Effector memory CD8-positive, alpha-beta T cell (primary cell): ENCODE measurements at regions not wholly inside any gene's neighbourhood (a gene's known extent, or its start where the extent isn't known, plus 50 kb on each side); places are given as distances from the start of the nearest gene placed in this dataset.
"Not testable (repeated sequence)": the region's sequence is repeated elsewhere in the genome, so short reads cannot be mapped to it uniquely, and the experiment has no call there.

Source experiments
- ATAC-seq: fragments of 150-1000 bp; cut with Tn5 transposase; replicated peaks from 2 replicates; pipeline ENCODE4 v1.10.0; 2021; ENCODE audit warnings: mild to moderate bottlenecking, moderate library complexity
- DNase-seq, 3 experiments: peaks; one replicate each; pipeline ENCODE4 v3.0.0; 2021
- H3K27ac Mint-ChIP-seq, 2 donors: one replicate each; pipeline ENCODE4 v1.8.0; 2022; ENCODE audit warnings: mild to moderate bottlenecking in 2 of 2, mixed read lengths in 2 of 2, moderate library complexity in 2 of 2
- H3K27me3 Mint-ChIP-seq, 2 donors: one replicate each; pipeline ENCODE4 v1.8.0; 2022; ENCODE audit warnings: mixed read lengths in 2 of 2
- H3K36me3 Mint-ChIP-seq: one replicate; pipeline ENCODE4 v1.8.0; 2022; ENCODE audit warnings: mild to moderate bottlenecking, moderate library complexity, mixed read lengths; ENCODE audit not compliant: insufficient read depth
- H3K4me1 Mint-ChIP-seq, 2 donors: one replicate each; pipeline ENCODE4 v1.8.0; 2022; ENCODE audit warnings: low read depth in 2 of 2, mixed read lengths in 2 of 2
- H3K4me3 Mint-ChIP-seq, 2 donors: one replicate each; pipeline ENCODE4 v1.8.0; 2022; ENCODE audit warnings: mild to moderate bottlenecking in 2 of 2, mixed read lengths in 2 of 2, moderate library complexity in 2 of 2
- H3K9me3 Mint-ChIP-seq, 2 donors: one replicate each; pipeline ENCODE4 v1.8.0; 2022; ENCODE audit warnings: mixed read lengths in 2 of 2

DNA sequence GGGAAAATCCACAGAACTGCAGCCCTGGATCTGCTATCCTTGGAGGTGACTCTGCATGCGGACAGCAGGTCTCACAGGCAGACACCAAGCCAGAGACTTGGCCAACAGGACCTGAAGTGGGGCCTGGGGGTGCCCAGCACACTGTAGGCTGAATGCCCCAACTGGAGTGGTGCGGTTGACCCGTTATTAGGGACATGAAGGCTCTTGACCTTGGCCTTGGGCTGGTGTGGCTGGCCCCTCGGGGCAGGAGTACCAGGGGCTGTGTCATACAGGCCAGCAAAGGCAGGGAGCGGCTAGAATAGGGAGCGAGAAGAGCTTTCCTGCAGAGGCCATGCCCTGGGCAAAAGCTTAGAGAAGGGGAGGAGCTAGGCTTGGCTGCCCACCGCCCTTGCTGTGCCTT lies 153.2 kb upstream of the MVB12B start:
- no peak overlapping the region for H3K4me3 Mint-ChIP-seq
- DNase-seq (no peak), ATAC-seq (no peak)
- no peaks in the 10 kb centered on the region for H3K36me3 Mint-ChIP-seq
- no peak overlapping the region for H3K27ac Mint-ChIP-seq
- no peaks in the 10 kb centered on the region for H3K4me1 Mint-ChIP-seq
- peaks cover 25 to 47% of the 10 kb centered on the region in 2 donors for H3K27me3 Mint-ChIP-seq
- H3K9me3 Mint-ChIP-seq, result no peaks in the 10 kb centered on the region

DNA sequence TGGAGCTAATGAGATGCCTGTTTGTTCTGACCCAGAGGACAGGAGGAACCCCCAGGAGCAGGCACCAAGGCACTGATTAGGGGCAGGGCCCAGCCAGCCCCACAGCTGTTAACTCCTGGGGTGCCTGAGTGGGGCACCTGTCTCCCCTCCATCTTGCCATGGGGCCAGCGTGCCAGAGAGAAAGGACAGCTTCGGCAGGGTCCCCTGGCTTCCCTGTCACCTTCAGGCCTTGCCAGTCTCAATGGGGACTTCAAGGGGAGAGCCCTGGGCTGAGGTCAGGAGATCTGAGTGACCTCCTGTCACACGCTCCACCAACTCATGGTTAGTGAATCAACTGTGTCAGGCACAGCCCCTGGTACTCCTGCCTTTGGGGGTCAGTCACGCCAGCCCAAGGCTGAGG lies 152.7 kb upstream of the MVB12B start:
- ATAC-seq, result no peak
- H3K27ac Mint-ChIP-seq, result no peak overlapping the region
- H3K27me3 Mint-ChIP-seq, result peaks cover 25 to 50% of the 10 kb centered on the region in 2 donors
- H3K4me3 Mint-ChIP-seq, result no peak overlapping the region
- DNase-seq, result no peak
- H3K9me3 Mint-ChIP-seq, result no peaks in the 10 kb centered on the region
- no peaks in the 10 kb centered on the region for H3K4me1 Mint-ChIP-seq
- no peaks in the 10 kb centered on the region for H3K36me3 Mint-ChIP-seq

DNA sequence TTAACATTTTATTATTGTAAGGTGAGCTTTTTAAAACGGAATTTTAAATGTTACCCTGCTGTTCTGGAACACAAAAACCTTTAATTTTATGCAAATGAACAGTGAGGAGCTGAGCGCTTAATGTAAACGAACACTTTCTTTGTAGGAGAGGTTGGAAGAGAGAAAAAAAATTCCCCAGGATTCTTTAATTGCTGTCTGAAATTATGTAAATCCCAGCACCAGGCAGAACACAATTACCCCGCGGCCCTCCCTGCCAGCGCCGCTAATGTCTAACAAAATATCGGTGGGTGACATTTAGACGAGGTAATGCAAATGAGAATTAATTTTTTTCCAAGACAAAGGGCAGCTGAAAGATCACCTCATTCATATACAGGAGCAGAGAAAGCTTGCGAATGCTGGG lies 143.4 kb upstream of the MVB12B start:
- Mint-ChIP-seq H3K9me3 (peaks cover 3 to 13% of the 10 kb centered on the region in 2 donors), H3K27me3 (peaks cover 53 to 75% of the 10 kb centered on the region in 2 donors), H3K27ac (no peak overlapping the region), H3K4me1 (no peaks in the 10 kb centered on the region), H3K4me3 (no peak overlapping the region), H3K36me3 (peaks cover 4% of the 10 kb centered on the region)
- DNase-seq (no peak), ATAC-seq (no peak)

DNA sequence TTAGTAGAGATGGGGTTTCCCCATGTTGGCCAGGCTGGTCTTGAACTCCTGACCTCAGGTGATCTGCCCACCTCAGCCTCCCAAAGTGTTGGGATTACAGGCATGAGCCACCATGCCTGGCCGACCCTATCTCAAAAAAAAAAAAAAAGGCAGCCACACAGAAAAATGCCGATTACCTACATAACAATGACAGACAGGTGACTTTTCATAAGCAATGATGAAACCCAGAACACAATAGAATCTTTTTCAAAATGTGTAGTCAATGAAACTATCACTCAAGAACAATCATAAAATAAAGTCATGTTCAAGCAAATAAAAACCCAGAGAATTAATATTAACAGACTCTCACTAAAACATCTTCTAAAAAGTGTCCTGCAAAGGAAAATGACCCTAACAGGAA lies 135.6 kb upstream of the MVB12B start:
- not testable (repeated sequence) for H3K4me3 Mint-ChIP-seq, H3K27ac Mint-ChIP-seq, H3K9me3 Mint-ChIP-seq, ATAC-seq, H3K36me3 Mint-ChIP-seq, DNase-seq, H3K4me1 Mint-ChIP-seq
- H3K27me3 Mint-ChIP-seq, result peaks cover 24 to 43% of the 10 kb centered on the region in 2 donors

DNA sequence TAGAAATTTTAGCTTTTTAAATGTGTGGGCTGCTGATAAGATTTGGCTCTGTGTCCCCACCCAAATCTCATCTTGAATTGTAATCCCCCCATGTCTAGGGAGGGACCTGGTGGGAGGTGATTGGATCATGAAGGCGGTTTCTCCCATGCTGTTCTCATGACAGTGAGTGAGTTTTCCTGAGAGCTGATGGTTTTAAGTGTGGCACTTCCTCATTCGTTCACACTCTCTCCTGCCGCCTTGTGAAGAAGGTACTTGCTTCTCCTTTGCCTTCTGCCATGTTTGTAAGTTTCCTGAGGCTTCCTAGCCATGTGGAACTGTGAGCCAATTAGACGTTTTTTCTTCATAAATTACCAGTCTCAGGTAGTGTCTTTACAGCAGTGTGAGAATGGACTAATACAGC lies 127.8 kb upstream of the MVB12B start:
- H3K27me3 Mint-ChIP-seq, result peaks cover 52 to 64% of the 10 kb centered on the region in 2 donors
- no peaks in the 10 kb centered on the region for H3K36me3 Mint-ChIP-seq
- no peak overlapping the region for H3K27ac Mint-ChIP-seq
- no peaks in the 10 kb centered on the region for H3K4me1 Mint-ChIP-seq
- no peaks in the 10 kb centered on the region for H3K9me3 Mint-ChIP-seq
- DNase-seq, result no peak
- ATAC-seq, result no peak
- no peak overlapping the region for H3K4me3 Mint-ChIP-seq

DNA sequence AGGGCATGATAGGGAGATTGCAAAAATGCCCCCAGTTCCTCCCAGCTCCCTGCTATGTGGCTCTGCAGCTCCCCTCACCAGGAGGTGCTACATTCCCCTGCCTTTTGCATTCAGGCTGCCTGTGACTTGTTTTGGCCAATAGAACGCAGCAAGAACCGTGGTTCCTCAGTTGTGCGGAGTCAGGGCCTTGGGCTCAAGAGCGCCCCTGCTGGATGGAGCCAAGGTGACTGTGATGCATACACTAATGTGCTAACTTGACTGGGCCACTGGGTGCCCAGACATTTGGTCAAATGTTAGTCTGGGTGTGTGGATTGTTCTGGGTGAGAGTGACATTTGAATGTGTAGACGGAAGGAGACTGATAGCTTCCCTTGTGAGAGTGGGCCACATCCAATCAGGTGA lies 123.3 kb upstream of the MVB12B start:
- Mint-ChIP-seq H3K4me1 (no peaks in the 10 kb centered on the region), H3K27me3 (peaks cover 31 to 47% of the 10 kb centered on the region in 2 donors), H3K27ac (no peak overlapping the region), H3K36me3 (no peaks in the 10 kb centered on the region), H3K4me3 (no peak overlapping the region), H3K9me3 (no peaks in the 10 kb centered on the region)
- DNase-seq (no peak), ATAC-seq (no peak)

GRCh38 chr9:126204197-126204596 lies 122.4 kb upstream of the MVB12B start:
- H3K4me1 Mint-ChIP-seq, result no peaks in the 10 kb centered on the region
- no peak for DNase-seq
- H3K27ac Mint-ChIP-seq, result no peak overlapping the region
- H3K9me3 Mint-ChIP-seq, result no peaks in the 10 kb centered on the region
- no peak for ATAC-seq
- no peaks in the 10 kb centered on the region for H3K36me3 Mint-ChIP-seq
- H3K4me3 Mint-ChIP-seq, result no peak overlapping the region
- H3K27me3 Mint-ChIP-seq, result peaks cover 31 to 54% of the 10 kb centered on the region in 2 donors

- peaks cover 29 to 52% of the 10 kb centered on the region in 2 donors for H3K27me3 Mint-ChIP-seq
- DNase-seq (no peak), ATAC-seq (no peak)
- no peaks in the 10 kb centered on the region for H3K9me3 Mint-ChIP-seq
- H3K36me3 Mint-ChIP-seq, result no peaks in the 10 kb centered on the region
- H3K4me3 Mint-ChIP-seq, result no peak overlapping the region
- no peaks in the 10 kb centered on the region for H3K4me1 Mint-ChIP-seq
- no peak overlapping the region for H3K27ac Mint-ChIP-seq
Measured at GRCh38 chr9:126204708-126205225, 121.9 kb upstream of the MVB12B start.

DNA sequence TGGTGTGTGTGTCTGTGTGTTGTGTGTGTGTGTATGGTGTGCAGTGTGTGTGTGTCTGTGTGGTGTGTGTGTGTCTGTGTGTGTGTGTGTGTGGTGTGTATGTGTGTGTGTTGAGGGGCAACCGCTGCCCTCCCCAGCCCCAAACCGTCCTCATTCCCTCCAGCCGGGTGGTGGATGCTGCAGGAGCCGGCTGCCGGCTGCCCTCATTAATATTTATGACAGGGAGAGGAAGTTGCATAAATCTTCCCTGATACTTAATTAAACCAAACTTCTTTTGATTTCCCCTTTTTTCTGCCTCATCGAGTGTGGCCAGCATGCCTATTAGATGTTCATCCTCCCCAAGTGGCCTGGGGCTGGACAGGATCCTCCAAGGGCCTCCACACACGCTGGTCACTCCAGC lies 121.4 kb upstream of the MVB12B start:
- ATAC-seq (no peak), DNase-seq (no peak)
- Mint-ChIP-seq H3K27ac (no peak overlapping the region), H3K36me3 (no peaks in the 10 kb centered on the region), H3K27me3 (peaks cover 24 to 47% of the 10 kb centered on the region in 2 donors), H3K4me1 (no peaks in the 10 kb centered on the region), H3K4me3 (no peak overlapping the region), H3K9me3 (no peaks in the 10 kb centered on the region)

DNA sequence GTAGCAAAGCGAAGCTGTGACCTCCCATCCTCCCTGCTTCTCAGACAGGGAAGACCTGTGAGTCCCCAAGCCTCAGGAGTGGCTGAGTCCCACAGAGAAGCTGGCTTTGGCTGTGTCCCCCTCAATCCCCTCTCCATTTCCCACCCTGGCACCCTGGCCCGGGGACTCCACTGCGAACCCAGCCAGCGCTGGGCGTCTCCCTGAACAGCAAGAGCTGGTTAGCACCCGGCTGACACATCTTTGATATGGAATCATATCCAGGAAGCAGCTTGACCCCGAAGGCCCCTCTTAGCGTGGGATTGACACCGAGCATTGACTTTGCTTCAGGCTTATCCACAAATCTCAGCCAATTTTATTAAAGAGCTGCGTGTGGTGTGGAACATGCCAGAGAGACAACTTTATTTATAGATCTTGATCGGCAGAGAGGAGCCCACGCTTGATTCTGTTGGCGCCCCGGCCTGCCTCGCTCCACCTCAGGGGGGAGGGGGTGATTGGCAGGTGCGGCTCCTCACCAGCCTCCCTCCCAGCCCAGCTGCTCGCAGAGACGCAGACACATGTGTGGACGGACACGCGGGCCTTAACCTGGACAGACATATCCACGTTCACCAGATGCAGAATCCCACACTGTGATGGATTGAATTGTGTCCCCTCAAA lies 120.7 kb upstream of the MVB12B start:
- Mint-ChIP-seq H3K4me3 (no peak overlapping the region), H3K4me1 (no peaks in the 10 kb centered on the region), H3K36me3 (no peaks in the 10 kb centered on the region), H3K9me3 (no peaks in the 10 kb centered on the region), H3K27ac (no peak overlapping the region), H3K27me3 (peaks cover 20 to 40% of the 10 kb centered on the region in 2 donors)
- DNase-seq (no peak), ATAC-seq (no peak)

GRCh38 chr9:126207256-126207655 lies 119.4 kb upstream of the MVB12B start:
- DNase-seq (no peak), ATAC-seq (no peak)
- no peaks in the 10 kb centered on the region for H3K4me1 Mint-ChIP-seq
- H3K36me3 Mint-ChIP-seq, result no peaks in the 10 kb centered on the region
- H3K4me3 Mint-ChIP-seq, result no peak overlapping the region
- H3K27ac Mint-ChIP-seq, result no peak overlapping the region
- no peaks in the 10 kb centered on the region for H3K9me3 Mint-ChIP-seq
- peaks cover 20 to 27% of the 10 kb centered on the region in 2 donors for H3K27me3 Mint-ChIP-seq

GRCh38 chr9:126208216-126208758 lies 118.3 kb upstream of the MVB12B start:
- Mint-ChIP-seq H3K27me3 (peaks cover 18 to 20% of the 10 kb centered on the region in 2 donors), H3K9me3 (no peaks in the 10 kb centered on the region), H3K27ac (no peak overlapping the region), H3K4me1 (no peaks in the 10 kb centered on the region), H3K36me3 (no peaks in the 10 kb centered on the region), H3K4me3 (no peak overlapping the region)
- ATAC-seq (no peak), DNase-seq (no peak)

DNA sequence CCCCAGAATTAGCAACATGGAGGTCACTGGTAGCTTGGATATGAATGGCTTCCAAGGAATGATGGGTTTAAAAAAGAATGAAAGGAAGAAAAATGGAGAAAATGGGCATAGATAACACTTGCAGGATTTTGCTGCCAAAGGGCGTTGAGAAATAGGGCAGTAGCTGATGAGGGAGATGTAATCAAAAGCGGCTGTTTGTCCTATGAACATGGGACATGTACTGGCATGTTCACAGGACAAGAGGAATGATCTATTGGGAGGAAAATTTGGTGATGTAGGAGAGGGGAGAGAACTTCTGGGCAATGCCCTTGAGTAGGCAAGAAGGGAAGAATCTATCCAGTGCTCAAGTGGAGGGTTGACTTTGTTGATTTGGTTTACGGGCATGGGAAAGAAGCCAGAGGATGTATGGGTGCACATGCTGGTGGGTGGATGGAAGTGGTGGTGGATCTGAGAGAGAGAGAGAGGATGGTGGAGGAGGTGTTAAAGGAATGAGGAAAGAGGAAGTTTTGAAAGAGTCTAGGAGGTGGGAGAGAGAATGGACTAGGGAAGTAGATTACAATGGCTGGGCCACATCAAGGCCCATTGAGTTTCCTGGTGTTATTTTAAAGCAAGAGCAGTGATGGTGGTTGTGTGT lies 115.1 kb upstream of the MVB12B start:
- no peaks in the 10 kb centered on the region for H3K4me1 Mint-ChIP-seq
- H3K4me3 Mint-ChIP-seq, result no peak overlapping the region
- H3K9me3 Mint-ChIP-seq, result no peaks in the 10 kb centered on the region
- no peaks in the 10 kb centered on the region for H3K36me3 Mint-ChIP-seq
- DNase-seq (no peak), ATAC-seq (no peak)
- H3K27ac Mint-ChIP-seq, result no peak overlapping the region
- peaks cover 39 to 43% of the 10 kb centered on the region in 2 donors for H3K27me3 Mint-ChIP-seq

GRCh38 chr9:126215486-126215885 lies 111.1 kb upstream of the MVB12B start:
- H3K27ac Mint-ChIP-seq, result no peak overlapping the region
- H3K9me3 Mint-ChIP-seq, result no peaks in the 10 kb centered on the region
- peaks cover 54 to 55% of the 10 kb centered on the region in 2 donors for H3K27me3 Mint-ChIP-seq
- H3K36me3 Mint-ChIP-seq, result no peaks in the 10 kb centered on the region
- H3K4me3 Mint-ChIP-seq, result no peak overlapping the region
- ATAC-seq, result no peak
- no peaks in the 10 kb centered on the region for H3K4me1 Mint-ChIP-seq
- no peak for DNase-seq
